GM18907 (cell line): ENCODE measurements at regions not wholly inside any gene's neighbourhood (a gene's known extent, or its start where the extent isn't known, plus 50 kb on each side); places are given as distances from the start of the nearest gene placed in this dataset.

ENCODE experiments used
- ATAC-seq: cut with Tn5 transposase; IDR thresholded peaks from one replicate; pipeline ENCODE4 v1.9.1; 2021; ENCODE audit warnings: mild to moderate bottlenecking, moderate library complexity; ENCODE audit not compliant: unreplicated experiment

DNA sequence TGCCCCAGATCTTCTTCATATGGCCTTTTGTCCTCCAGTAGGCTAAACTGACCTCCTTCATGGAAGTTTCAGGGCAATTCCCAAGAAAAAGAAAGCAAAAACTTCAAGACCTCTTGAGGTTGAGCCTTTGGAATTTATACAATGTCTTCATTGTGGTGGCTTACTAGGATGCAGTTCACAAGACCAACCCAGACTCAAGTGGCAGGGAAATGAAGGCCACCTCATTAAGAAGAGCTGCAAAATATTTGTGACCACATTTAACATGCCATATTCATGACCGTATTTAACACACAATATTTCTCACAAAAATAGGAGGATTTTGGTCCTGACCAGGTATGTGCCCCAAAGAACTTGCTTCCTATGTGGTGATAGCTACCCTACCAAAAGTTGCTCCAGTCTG lies 605.5 kb upstream of the PITX2 start:
- ATAC-seq: no peak

GRCh38 chr4:111228874-111229273 lies 606.0 kb upstream of the PITX2 start:
- no peak for ATAC-seq

GRCh38 chr4:111230265-111230664 lies 607.4 kb upstream of the PITX2 start:
- no peak for ATAC-seq

DNA sequence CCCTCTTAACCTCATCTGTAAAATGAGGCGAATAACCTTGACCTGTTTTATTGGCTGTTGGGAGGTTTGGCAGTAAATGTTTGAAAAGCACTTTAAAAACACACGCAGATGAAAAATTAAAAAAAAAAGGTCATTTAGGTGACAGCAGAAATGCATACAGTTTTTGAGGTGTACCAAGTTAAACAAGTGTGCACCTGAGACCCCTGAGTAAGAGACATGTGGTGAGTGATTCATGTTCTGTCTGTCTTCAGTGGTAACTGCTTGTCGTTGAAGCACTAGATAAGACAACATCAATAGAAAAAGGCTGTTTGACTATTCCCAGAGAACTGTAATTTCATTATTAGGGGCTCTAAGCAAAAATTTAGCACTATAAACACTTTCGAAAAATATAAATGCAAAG lies 608.4 kb upstream of the PITX2 start:
- no peak for ATAC-seq

DNA sequence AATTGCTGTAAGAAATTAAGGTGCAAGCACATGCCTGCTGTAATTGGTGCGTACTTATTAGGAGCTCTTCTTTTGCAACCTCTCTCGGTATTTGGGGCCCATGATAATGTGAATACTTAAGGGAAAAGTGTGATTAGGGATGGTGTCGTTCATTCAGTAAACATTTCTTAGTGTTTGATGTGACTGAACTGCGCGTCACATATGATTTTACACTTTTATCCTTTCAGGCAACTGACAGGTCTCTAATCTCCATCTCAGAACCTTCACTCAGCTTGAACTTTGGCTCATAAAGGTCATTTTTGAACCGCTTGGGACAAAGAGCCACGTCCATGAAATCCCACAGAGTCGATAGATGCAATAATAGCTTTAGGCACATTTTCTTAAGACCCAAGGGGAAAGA lies 612.1 kb upstream of the PITX2 start:
- no peak for ATAC-seq

DNA sequence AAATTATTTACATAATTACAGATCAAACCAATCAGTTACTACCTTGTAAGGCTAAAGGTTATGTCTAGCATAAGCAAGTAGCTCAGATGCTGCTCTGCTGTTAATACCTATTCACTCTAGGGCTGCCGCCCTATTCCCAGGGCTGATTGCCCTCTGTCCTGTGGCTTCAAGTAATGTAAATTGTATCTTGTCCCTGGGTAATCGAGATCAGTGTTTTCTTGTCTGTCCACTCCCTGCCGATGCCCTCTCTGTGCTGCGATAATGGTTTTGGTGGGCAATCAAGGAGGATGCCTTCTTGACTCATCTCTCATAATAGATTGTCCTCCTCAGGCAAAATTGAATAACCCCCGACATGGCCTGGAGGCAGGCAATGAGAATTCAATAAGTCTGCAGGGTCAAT lies 641.0 kb upstream of the PITX2 start:
- ATAC-seq: no peak

DNA sequence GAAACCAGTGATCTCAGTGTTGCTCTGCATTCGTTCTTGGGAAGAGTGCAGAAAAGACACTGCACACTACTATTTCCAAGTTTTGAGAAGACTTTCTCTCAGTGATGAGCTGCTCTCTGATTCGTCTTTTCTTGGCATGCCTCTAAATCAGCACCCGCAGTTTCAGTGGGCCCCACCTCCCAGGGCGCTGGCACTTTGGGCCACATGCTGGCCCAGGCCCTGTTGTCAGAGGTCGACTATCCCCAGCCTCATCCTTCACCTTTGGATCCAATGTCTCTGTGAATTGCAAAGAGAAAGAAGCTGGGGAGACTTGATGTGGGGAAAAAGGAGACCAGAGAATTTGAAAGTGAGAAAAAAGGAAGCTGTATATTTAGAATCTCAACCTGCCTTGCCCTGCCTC lies 644.1 kb upstream of the PITX2 start:
- no peak for ATAC-seq

- ATAC-seq: no peak
These were observed 644.9 kb upstream of the PITX2 start for GRCh38 chr4:111267786-111268185.

- peak; percentile 78 for ATAC-seq
These were observed 646.0 kb upstream of the PITX2 start for GRCh38 chr4:111268769-111269414.

GRCh38 chr4:111269439-111269838 lies 646.6 kb upstream of the PITX2 start:
- ATAC-seq: no peak

GRCh38 chr4:111274060-111274459 lies 651.2 kb upstream of the PITX2 start:
- no peak for ATAC-seq

DNA sequence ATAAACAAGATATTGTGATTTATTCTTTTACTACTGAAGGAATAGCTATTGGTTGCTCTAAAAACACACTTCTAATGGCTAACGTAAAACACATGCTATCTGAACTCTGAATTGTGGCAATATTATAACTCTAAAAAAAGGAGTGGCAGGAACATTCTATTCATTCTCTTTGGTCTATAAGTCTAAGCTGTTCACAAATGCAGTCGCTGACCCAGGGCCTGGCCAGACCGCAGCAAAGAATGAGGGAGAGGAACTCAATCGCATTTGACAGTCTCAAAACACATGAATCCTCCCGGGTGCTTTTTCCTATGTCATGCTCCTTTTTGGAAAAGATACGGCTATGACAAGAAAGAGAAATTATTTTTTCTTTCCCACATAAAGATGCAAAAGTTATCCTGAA lies 651.6 kb upstream of the PITX2 start:
- no peak for ATAC-seq

DNA sequence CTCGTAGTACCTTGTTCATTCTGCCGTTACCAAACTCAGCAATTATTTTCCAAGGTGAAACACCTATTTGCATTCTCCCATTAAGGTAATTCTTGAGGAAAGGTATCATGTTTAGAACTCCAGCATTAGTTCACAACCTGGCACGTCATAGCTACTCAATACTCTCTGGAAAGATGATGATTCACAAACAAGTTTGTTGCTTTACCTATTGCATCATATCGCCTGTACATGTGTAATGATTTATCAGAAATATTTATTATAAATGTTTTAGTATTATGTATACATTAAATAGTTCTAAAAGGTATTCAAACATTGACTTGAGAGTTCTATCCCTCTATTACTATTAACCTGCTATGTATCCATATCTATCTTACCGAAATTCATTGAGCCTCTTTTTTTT lies 658.3 kb upstream of the PITX2 start:
- no peak for ATAC-seq

GRCh38 chr4:111282035-111282434 lies 659.2 kb upstream of the PITX2 start:
- no peak for ATAC-seq

- peak; percentile 78 for ATAC-seq
These were observed 660.3 kb upstream of the PITX2 start for GRCh38 chr4:111283066-111283677.

- ATAC-seq: no peak
These were observed 673.6 kb upstream of the PITX2 start for GRCh38 chr4:111296466-111296865.

DNA sequence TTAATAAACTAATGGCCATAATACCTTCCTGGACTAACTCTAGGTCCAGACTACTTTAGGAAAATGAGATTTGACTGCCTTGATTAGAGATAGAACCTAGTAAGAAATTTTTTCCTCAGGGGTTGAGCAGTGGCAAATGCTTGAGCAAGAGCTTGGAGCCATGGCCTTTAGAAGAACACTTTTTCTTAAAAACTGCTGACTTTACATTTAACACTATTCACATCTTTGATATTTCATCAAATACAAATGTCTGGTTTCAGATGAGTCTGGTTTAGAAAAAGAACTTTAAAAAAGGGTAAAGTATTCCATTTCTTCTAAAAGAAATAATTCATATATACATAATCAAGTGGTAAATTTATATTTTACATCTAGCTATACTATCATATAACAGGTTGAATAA lies 680.9 kb upstream of the PITX2 start:
- ATAC-seq: no peak

DNA sequence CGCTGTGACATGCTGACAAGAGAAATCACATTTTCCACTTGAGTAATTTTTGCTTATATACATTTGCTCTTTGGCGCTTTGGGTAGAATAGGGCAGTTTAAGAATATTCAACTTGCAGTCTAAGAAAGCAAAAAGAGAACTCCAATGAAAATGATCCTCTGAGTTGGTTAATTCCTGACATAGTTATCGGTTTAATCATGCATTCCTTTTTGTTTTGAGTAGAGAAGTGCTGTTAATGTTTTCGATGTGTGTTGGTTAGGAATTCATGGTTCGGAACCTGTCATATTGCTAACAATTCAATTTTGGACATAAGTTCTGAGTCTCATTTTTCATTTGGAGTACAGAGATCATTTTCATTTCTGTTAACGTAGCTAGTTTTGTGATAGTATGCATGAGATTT lies 700.6 kb upstream of the PITX2 start:
- ATAC-seq: no peak

DNA sequence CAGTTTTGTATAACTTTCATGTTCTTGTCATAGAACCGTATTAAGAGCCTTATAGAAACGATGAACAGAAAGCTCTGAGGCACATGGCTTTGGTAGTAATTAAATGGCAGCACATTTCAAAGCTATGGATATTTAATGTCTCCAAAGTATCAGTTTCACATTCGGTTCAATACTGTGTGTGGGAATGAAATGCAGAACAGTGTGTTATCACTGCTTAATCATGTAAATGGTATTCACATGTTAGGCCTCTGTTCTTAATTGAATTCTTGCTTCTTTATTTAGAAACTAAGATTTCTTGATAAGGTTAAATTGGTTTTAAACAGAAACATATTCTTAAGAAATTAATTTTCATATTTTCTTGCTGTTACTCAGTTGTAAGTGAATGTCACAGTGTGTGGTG lies 701.0 kb upstream of the PITX2 start:
- ATAC-seq: no peak

- no peak for ATAC-seq
These were observed 703.6 kb upstream of the PITX2 start for GRCh38 chr4:111326450-111326849.

DNA sequence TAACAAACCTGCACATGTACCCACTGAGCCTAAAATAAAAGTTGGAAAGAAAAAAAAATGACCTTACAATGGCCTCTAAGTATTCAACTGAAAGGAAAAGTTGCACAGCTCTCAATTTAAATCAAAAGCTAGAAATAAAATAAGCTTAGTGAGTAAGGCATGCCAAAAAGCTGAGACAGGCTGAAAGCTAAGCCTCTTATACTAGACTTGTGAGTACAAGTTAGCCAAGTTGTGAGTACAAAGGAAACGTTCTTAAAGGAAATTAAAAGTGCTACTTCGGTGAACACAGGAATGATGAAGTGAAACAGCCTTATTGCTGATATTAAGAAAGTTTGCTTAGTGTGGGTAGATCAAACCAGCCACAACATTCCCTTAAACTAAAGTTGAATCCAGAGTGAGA lies 707.9 kb upstream of the PITX2 start:
- ATAC-seq: no peak

GRCh38 chr4:111334361-111334760 lies 711.5 kb upstream of the PITX2 start:
- no peak for ATAC-seq
